Nephron progenitor cell (in vitro differentiated cells): ENCODE measurements at regions not wholly inside any gene's neighbourhood (a gene's known extent, or its start where the extent isn't known, plus 50 kb on each side); places are given as distances from the start of the nearest gene placed in this dataset.
A peak's percentile ranks its signal among the peaks of the same experiment; 100 is the strongest.

ENCODE experiments used
- DNase-seq: peaks from one replicate; pipeline ENCODE4 v3.0.0; 2021
- H3K27ac Mint-ChIP-seq: 2 replicates; pipeline ENCODE4 v1.8.0; 2021; ENCODE audit warnings: mild to moderate bottlenecking, moderate library complexity, mixed read lengths
- H3K27me3 Mint-ChIP-seq: 2 replicates; pipeline ENCODE4 v1.8.0; 2021; ENCODE audit warnings: mild to moderate bottlenecking, low read depth, mixed read lengths; ENCODE audit not compliant: poor library complexity
- H3K36me3 Mint-ChIP-seq: 2 replicates; pipeline ENCODE4 v1.8.0; 2021; ENCODE audit warnings: low read depth, mixed read lengths
- H3K4me1 Mint-ChIP-seq: 2 replicates; pipeline ENCODE4 v1.8.0; 2021; ENCODE audit warnings: mixed read lengths
- H3K4me3 Mint-ChIP-seq: 2 replicates; pipeline ENCODE4 v1.8.0; 2021; ENCODE audit warnings: mild to moderate bottlenecking, moderate library complexity, mixed read lengths
- H3K9me3 Mint-ChIP-seq: 2 replicates; pipeline ENCODE4 v1.8.0; 2021; ENCODE audit warnings: mild to moderate bottlenecking, moderate library complexity, mixed read lengths
- CTCF ChIP-seq: fragments of 200-600 bp; sonication (generic); IDR thresholded peaks from 2 replicates; pipeline ENCODE4 v1.5.0; 2021; ENCODE audit warnings: antibody characterized with exemption

GRCh38 chr15:81758818-81759284, 287.0 kb downstream of the MEX3B start:
- no peak for TF ChIP-seq CTCF
- peaks cover 14% of the 10 kb centered on the region for H3K27me3 Mint-ChIP-seq

GRCh38 chr15:81755626-81756025, 290.2 kb downstream of the MEX3B start:
- no peak overlapping the region for H3K27ac Mint-ChIP-seq
- peaks cover 27% of the 10 kb centered on the region for H3K36me3 Mint-ChIP-seq
- peaks cover 10% of the 10 kb centered on the region for H3K27me3 Mint-ChIP-seq
- TF ChIP-seq CTCF = no peak
- DNase-seq = no peak
- no peak overlapping the region for H3K4me3 Mint-ChIP-seq
- H3K9me3 Mint-ChIP-seq = peaks cover 7% of the 10 kb centered on the region
- H3K4me1 Mint-ChIP-seq = peaks cover 47% of the 10 kb centered on the region

More at GRCh38 chr15:81758818-81759284, 287.0 kb downstream of the MEX3B start:
- DNase-seq = no peak
- peaks cover 52% of the 10 kb centered on the region for H3K36me3 Mint-ChIP-seq
- peaks cover 14% of the 10 kb centered on the region for H3K9me3 Mint-ChIP-seq
- H3K4me3 Mint-ChIP-seq = peak overlapping the region; percentile 29
- peaks cover 39% of the 10 kb centered on the region for H3K4me1 Mint-ChIP-seq
- H3K27ac Mint-ChIP-seq = peak overlapping the region; percentile 58

GRCh38 chr15:81754078-81754477, 291.7 kb downstream of the MEX3B start:
- Mint-ChIP-seq H3K36me3 (peaks cover 18% of the 10 kb centered on the region), H3K4me1 (peaks cover 33% of the 10 kb centered on the region), H3K4me3 (no peak overlapping the region), H3K27me3 (peaks cover 11% of the 10 kb centered on the region), H3K9me3 (peaks cover under 1% of the 10 kb centered on the region), H3K27ac (no peak overlapping the region)
- TF ChIP-seq CTCF = no peak
- DNase-seq = no peak

GRCh38 chr15:81752974-81753373, 292.8 kb downstream of the MEX3B start:
- no peaks in the 10 kb centered on the region for H3K9me3 Mint-ChIP-seq
- no peak for DNase-seq
- no peak overlapping the region for H3K4me3 Mint-ChIP-seq
- peaks cover 22% of the 10 kb centered on the region for H3K4me1 Mint-ChIP-seq
- no peak overlapping the region for H3K27ac Mint-ChIP-seq
- H3K36me3 Mint-ChIP-seq = peaks cover 16% of the 10 kb centered on the region
- peaks cover 11% of the 10 kb centered on the region for H3K27me3 Mint-ChIP-seq
- no peak for TF ChIP-seq CTCF

GRCh38 chr15:81752546-81752942, 293.3 kb downstream of the MEX3B start:
- TF ChIP-seq CTCF = no peak
- no peak overlapping the region for H3K27ac Mint-ChIP-seq
- no peak for DNase-seq
- peaks cover 22% of the 10 kb centered on the region for H3K4me1 Mint-ChIP-seq
- no peak overlapping the region for H3K4me3 Mint-ChIP-seq
- peaks cover 15% of the 10 kb centered on the region for H3K36me3 Mint-ChIP-seq
- peaks cover 11% of the 10 kb centered on the region for H3K27me3 Mint-ChIP-seq
- no peaks in the 10 kb centered on the region for H3K9me3 Mint-ChIP-seq

GRCh38 chr15:81751816-81752545, 293.8 kb downstream of the MEX3B start:
- no peak for DNase-seq
- H3K27ac Mint-ChIP-seq = no peak overlapping the region
- peaks cover 28% of the 10 kb centered on the region for H3K4me1 Mint-ChIP-seq
- no peaks in the 10 kb centered on the region for H3K9me3 Mint-ChIP-seq
- no peak overlapping the region for H3K4me3 Mint-ChIP-seq
- TF ChIP-seq CTCF = no peak
- H3K27me3 Mint-ChIP-seq = peaks cover 11% of the 10 kb centered on the region
- peaks cover 15% of the 10 kb centered on the region for H3K36me3 Mint-ChIP-seq
